HUES48 (cell line): ENCODE measurements at regions not wholly inside any gene's neighbourhood (a gene's known extent, or its start where the extent isn't known, plus 50 kb on each side); places are given as distances from the start of the nearest gene placed in this dataset.

Source experiments
- H3K27ac ChIP-seq: one replicate; pipeline ENCODE4 v1.7.0; 2013; ENCODE audit warnings: low read depth, low read length, inconsistent platforms
- H3K27me3 ChIP-seq: 2 replicates; pipeline ENCODE4 v1.6.1; 2013; ENCODE audit warnings: mild to moderate bottlenecking, low read length; ENCODE audit not compliant: control insufficient read depth, insufficient read depth
- H3K36me3 ChIP-seq: 2 replicates; pipeline ENCODE4 v1.6.1; 2013; ENCODE audit warnings: low read length; ENCODE audit not compliant: control insufficient read depth, insufficient read depth
- H3K4me1 ChIP-seq: 2 replicates; pipeline ENCODE4 v1.6.1; 2013; ENCODE audit warnings: mild to moderate bottlenecking, low read length; ENCODE audit not compliant: control insufficient read depth, insufficient read depth
- H3K4me3 ChIP-seq: 2 replicates; pipeline ENCODE4 v1.5.1; 2013; ENCODE audit warnings: mild to moderate bottlenecking, low read depth, low read length
- H3K9ac ChIP-seq: 2 replicates; pipeline ENCODE4 v1.6.1; 2013; ENCODE audit warnings: mild to moderate bottlenecking, low read depth, low read length, moderate library complexity
- H3K9me3 ChIP-seq: 2 replicates; pipeline ENCODE4 v1.6.1; 2013; ENCODE audit warnings: low read length; ENCODE audit not compliant: control insufficient read depth, insufficient read depth

DNA sequence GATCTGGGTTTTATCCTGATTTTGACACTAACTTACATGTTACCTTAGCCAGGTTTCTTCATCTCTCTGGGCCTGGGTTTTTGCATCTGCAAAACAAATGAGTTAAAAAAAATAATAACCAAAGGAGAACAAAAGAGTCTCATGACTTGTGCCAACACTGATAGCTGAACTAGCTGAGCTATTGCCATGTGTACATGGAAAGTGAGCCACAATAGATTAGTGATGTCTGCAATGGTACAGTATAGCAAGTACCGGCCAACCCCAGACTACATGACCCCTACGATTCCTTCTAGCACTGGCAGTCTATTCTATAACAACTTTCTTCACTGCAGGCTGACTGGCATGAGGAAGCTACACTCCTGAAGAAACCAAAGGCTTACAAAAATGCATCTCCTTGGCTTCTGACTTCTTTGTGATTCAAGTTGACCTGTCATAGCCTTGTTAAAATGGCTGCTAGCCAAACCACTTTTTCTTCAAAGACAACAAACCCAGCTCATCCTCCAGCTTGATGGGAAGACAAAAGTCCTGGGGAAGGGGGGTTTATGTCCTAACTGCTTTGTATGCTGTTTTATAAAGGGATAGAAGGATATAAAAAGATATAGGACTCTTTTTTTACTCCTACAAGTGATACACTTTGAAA lies 123.7 kb downstream of the DAD1 start:
- no peak overlapping the region for H3K9ac ChIP-seq
- H3K27me3 ChIP-seq = no peaks in the 10 kb centered on the region
- H3K36me3 ChIP-seq = no peaks in the 10 kb centered on the region
- H3K4me1 ChIP-seq = no peaks in the 10 kb centered on the region
- no peaks in the 10 kb centered on the region for H3K9me3 ChIP-seq
- H3K27ac ChIP-seq = no peak overlapping the region
- no peak overlapping the region for H3K4me3 ChIP-seq

DNA sequence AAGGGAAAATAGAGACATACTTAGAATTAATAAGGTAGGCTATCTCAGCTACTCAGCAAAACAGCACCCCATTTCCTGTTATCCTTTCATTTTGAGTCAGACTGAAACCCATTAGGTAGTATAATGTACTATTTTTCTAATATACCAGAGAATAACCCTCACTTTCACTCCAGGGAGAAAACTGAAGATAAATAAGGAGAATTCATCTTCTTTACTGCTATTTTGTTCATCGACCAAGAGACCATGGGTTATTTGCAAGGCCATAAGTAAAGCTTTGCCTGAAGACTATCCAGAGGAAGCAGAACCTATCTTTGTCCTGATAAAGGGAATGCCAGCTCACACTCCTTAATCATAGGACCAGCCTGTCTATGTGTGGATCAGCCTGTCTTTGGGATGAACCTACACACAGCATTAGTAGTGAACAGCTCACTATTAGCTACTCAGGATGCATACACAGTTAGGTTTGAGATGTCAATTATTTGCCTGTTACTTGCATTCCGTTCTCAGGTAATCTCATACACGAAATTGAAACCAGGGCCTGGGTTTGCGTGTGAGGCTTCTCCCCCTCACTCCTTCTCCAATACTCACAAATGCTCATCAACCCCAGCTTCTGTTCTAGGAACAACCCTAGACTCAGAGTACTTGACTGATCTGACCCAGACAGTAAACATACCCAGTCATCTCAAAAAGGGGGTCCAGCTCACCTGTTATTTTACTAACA lies 124.4 kb downstream of the DAD1 start:
- Histone ChIP-seq H3K4me1 (no peaks in the 10 kb centered on the region), H3K27me3 (no peaks in the 10 kb centered on the region), H3K36me3 (no peaks in the 10 kb centered on the region), H3K9ac (no peak overlapping the region), H3K9me3 (no peaks in the 10 kb centered on the region), H3K27ac (no peak overlapping the region), H3K4me3 (no peak overlapping the region)

DNA sequence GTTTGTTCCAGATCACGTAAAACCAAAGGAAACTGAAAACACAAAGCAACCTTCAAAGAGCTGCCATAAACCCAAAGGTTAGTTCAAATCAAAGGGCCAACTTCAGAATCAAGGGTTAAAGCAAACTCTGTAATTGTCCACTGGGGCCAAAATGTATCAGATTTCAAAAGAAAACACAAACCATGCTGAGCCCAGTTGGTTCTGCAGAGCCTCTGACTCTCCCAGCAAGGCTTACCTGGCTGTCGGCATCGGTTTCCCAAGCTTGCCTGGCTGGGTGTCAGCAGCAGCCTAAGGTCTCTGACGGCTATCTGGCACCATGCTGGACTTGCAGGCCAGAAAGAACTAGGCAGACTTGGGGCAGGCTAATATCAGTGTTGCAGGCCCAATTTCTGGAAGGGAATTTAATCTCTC lies 125.3 kb downstream of the DAD1 start:
- no peak overlapping the region for H3K4me3 ChIP-seq
- H3K4me1 ChIP-seq = no peaks in the 10 kb centered on the region
- H3K9me3 ChIP-seq = no peaks in the 10 kb centered on the region
- H3K27ac ChIP-seq = no peak overlapping the region
- H3K36me3 ChIP-seq = no peaks in the 10 kb centered on the region
- no peak overlapping the region for H3K9ac ChIP-seq
- H3K27me3 ChIP-seq = no peaks in the 10 kb centered on the region

DNA sequence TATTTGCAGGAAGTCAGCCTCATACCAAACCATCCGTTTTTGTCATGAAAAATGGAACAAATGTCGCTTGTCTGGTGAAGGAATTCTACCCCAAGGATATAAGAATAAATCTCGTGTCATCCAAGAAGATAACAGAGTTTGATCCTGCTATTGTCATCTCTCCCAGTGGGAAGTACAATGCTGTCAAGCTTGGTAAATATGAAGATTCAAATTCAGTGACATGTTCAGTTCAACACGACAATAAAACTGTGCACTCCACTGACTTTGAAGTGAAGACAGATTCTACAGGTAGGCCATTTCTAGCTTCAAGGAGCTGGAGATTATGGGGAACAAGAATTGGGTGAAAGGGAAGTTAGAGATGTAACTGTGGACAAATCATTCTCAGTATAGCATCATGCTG lies 126.1 kb downstream of the DAD1 start:
- no peaks in the 10 kb centered on the region for H3K9me3 ChIP-seq
- no peaks in the 10 kb centered on the region for H3K4me1 ChIP-seq
- H3K27me3 ChIP-seq = no peaks in the 10 kb centered on the region
- no peaks in the 10 kb centered on the region for H3K36me3 ChIP-seq
- H3K27ac ChIP-seq = no peak overlapping the region
- no peak overlapping the region for H3K9ac ChIP-seq
- H3K4me3 ChIP-seq = no peak overlapping the region

DNA sequence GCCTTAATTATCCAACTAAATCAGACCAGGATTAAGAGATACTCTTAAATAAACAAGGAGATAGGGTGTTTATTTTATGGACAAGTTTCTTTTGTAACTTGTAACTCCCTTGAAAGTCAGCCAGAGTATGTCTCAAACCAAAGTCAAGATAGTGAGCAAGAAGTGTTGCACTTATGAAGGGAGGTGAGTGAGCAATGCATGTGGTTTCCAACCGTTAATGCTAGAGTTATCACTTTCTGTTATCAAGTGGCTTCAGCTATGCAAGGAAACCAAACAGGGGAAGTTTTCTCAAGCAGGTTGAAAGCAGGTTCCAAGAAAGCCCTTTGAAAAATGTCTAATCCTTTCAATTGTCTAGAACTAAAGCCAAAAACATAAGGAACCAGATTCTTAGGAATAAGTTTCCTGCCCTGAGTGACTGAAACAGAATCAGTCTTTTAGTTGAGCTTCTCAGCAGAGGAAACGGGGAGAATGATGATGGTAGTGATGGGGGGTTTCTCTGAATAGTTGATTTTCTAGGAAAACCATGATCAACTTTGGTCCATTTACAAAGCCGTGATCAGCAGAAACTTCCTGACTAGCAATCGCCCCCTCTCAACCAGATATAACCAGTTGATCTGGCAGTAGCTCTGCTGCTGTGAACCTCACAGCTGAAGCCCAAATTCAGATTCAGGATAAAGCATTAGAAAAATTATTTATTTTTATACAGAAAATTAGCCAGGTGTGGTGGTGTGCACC lies 128.4 kb downstream of the DAD1 start:
- Histone ChIP-seq H3K9ac (no peak overlapping the region), H3K4me3 (no peak overlapping the region), H3K36me3 (no peaks in the 10 kb centered on the region), H3K9me3 (no peaks in the 10 kb centered on the region), H3K27me3 (no peaks in the 10 kb centered on the region), H3K4me1 (no peaks in the 10 kb centered on the region), H3K27ac (no peak overlapping the region)

DNA sequence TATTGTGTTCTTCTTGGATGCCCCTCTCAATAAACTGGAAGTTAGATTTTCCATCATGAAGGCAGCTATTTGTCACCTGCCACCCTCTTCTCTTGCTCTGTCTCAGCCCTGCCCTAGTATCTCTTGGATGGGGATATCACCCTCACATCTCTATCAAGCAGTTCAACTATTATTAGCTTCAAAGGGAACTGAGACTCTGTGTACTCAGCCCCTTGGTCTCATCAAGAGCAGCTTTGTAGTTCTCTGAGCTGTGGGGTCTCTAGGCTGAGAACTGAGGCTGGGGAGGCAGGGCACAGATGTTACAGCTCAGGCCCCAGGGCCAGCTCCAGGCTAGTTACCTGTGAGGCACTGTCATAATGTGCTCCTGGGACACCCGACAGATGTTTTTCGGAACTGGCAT lies 130.3 kb downstream of the DAD1 start:
- Histone ChIP-seq H3K27ac (no peak overlapping the region), H3K9me3 (no peaks in the 10 kb centered on the region), H3K9ac (no peak overlapping the region), H3K36me3 (no peaks in the 10 kb centered on the region), H3K4me1 (no peaks in the 10 kb centered on the region), H3K27me3 (no peaks in the 10 kb centered on the region), H3K4me3 (no peak overlapping the region)

DNA sequence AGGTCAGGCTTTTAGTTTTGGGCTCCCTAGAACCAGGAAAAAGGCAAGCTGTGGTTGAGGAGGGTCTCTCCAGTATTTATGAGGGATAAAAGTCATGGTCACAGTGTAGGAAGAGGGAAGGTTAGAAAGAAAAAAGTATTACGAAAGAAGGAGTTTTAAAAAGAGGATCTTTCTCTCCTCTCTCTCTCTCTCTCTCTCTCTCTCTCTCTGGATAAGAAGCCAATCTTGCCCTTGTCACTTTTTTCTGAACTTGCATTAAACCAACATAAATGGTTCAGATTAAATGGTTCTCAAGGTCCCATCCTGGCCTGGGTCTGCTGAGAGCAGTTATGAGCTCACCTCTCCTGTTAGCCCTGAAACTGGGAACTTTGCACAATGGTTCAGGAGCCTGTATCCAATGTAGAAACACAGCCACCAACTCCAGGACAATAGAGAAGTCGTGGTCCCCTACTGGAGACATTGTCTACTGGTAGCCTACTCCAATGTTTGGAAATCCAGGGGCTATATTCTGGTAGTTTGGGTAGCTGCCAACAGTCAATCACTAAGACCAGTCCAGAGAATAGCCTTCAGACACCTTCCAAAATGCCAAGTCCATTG lies 131.9 kb downstream of the DAD1 start:
- Histone ChIP-seq H3K36me3 (no peaks in the 10 kb centered on the region), H3K9me3 (no peaks in the 10 kb centered on the region), H3K4me1 (no peaks in the 10 kb centered on the region), H3K27ac (no peak overlapping the region), H3K27me3 (no peaks in the 10 kb centered on the region), H3K9ac (no peak overlapping the region), H3K4me3 (no peak overlapping the region)

DNA sequence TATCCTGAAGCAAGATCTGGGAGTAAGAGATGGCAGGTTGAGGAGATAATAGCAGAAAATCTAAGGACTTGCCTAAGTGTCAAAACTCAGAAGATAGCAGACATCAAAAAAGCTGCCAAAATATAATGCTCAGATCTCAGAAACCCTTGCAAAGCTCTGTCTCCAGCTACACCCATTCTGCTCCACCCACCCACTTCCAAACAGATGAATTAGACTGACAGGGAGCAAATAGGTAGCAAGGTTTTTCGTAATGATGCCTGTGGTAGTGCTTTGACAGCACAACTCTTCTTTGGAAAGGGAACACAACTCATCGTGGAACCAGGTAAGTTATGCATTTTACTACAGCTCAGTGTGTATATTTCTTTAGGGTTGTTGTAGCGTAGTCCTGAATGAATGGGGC lies 132.6 kb downstream of the DAD1 start:
- H3K9ac ChIP-seq = no peak overlapping the region
- H3K27ac ChIP-seq = no peak overlapping the region
- no peaks in the 10 kb centered on the region for H3K4me1 ChIP-seq
- H3K9me3 ChIP-seq = no peaks in the 10 kb centered on the region
- no peaks in the 10 kb centered on the region for H3K27me3 ChIP-seq
- no peaks in the 10 kb centered on the region for H3K36me3 ChIP-seq
- no peak overlapping the region for H3K4me3 ChIP-seq

DNA sequence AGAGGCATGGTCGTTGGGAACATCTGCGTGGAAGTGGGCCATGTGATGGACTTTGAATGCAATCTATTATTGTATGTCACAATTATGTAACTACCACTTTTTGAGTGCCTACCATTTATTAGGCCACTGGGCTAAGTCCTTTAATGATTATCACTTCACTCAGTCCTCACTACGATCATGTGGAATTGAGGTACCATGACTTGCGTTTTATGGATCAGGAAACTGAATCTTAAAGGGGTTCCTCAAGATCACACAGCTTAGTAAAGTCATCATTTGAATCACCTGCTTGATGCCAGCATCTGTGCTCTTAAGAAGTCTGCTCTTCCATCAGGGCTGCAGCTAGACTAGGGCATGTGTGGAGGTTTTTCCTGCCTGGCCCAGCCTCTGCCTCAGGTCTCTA lies 136.7 kb downstream of the DAD1 start:
- no peaks in the 10 kb centered on the region for H3K36me3 ChIP-seq
- H3K9me3 ChIP-seq = no peaks in the 10 kb centered on the region
- H3K9ac ChIP-seq = no peak overlapping the region
- H3K4me3 ChIP-seq = no peak overlapping the region
- H3K4me1 ChIP-seq = peaks cover 5% of the 10 kb centered on the region; the same call in 1 of the 2 replicates
- H3K27me3 ChIP-seq = no peaks in the 10 kb centered on the region
- no peak overlapping the region for H3K27ac ChIP-seq

DNA sequence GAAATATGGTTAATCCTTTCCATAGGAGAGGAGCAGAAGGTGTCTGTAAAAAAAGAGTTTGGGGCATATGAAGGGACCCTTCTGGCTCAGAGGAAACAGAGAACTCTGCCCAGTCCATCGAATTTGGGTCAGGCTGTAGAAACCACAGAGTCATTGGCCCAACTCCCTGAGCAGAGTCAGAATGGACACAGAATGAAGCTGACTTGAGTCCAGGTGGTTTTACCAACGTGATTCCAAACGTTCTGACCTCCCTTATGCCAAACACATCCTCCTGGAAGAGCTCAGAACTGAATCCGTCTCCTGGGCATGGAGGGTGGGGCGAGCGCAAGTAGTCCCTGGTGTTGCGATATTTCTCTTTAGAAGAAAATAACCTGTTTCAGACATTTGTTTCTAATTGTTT lies 138.8 kb downstream of the DAD1 start:
- no peak overlapping the region for H3K27ac ChIP-seq
- H3K4me1 ChIP-seq = peaks cover 5% of the 10 kb centered on the region; the same call in 1 of the 2 replicates
- H3K4me3 ChIP-seq = no peak overlapping the region
- no peaks in the 10 kb centered on the region for H3K27me3 ChIP-seq
- no peaks in the 10 kb centered on the region for H3K9me3 ChIP-seq
- H3K36me3 ChIP-seq = no peaks in the 10 kb centered on the region
- H3K9ac ChIP-seq = no peak overlapping the region

DNA sequence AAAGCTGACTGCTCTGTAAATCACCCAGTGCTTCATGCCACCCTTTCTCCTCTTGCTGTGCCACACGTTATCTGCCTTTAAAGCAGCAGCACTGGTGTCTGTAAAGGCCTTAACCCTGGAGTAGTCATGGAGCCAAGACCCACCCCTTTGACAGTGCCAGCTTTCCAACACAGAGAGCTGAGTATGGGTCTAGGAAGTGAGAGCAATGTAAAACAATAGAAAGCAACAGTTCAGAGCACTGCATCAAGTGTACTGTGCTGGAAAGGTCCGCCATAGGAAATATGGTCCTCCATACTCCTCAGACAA lies 139.5 kb downstream of the DAD1 start:
- Histone ChIP-seq H3K27me3 (no peaks in the 10 kb centered on the region), H3K9ac (no peak overlapping the region), H3K4me3 (no peak overlapping the region), H3K36me3 (no peaks in the 10 kb centered on the region), H3K9me3 (no peaks in the 10 kb centered on the region), H3K27ac (no peak overlapping the region), H3K4me1 (peaks cover 5% of the 10 kb centered on the region; the same call in 1 of the 2 replicates)
